ENCODE measurements at regions not wholly inside any gene's neighbourhood (a gene's known extent, or its start where the extent isn't known, plus 50 kb on each side); places are given as distances from the start of the nearest gene placed in this dataset.

DNA sequence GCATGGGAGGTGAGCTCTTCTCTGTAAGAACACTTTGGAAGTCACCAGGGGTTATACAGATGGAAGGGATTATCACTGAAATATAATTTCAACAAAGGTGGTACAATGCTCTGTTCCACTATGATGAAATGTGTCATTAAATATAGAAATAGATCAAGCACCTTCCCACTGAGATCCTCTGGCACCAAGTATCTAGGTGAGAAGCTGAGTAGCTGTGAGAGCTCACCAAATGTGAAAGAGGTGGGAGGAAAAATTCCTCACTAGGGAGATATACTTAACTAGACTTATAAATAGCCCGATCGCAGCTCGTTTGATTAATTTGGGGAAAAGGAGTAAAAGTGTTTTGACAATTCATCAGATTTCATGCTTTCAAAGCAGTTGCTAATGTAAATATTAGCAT, 247.6 kb downstream of the SMAD2 start:
- TF ChIP-seq, protein P1, sequence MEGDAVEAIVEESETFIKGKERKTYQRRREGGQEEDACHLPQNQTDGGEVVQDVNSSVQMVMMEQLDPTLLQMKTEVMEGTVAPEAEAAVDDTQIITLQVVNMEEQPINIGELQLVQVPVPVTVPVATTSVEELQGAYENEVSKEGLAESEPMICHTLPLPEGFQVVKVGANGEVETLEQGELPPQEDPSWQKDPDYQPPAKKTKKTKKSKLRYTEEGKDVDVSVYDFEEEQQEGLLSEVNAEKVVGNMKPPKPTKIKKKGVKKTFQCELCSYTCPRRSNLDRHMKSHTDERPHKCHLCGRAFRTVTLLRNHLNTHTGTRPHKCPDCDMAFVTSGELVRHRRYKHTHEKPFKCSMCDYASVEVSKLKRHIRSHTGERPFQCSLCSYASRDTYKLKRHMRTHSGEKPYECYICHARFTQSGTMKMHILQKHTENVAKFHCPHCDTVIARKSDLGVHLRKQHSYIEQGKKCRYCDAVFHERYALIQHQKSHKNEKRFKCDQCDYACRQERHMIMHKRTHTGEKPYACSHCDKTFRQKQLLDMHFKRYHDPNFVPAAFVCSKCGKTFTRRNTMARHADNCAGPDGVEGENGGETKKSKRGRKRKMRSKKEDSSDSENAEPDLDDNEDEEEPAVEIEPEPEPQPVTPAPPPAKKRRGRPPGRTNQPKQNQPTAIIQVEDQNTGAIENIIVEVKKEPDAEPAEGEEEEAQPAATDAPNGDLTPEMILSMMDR (IDR thresholded peaks at IDR 0.05; ENCODE audit: control insufficient read depth, extremely low read depth, insufficient read depth) = no peak
- H3K4me3 ChIP-seq (ENCODE audit: low read depth, low read length) = no peak overlapping the region
- DNase-seq (ENCODE audit: low read depth) = no peak

DNA sequence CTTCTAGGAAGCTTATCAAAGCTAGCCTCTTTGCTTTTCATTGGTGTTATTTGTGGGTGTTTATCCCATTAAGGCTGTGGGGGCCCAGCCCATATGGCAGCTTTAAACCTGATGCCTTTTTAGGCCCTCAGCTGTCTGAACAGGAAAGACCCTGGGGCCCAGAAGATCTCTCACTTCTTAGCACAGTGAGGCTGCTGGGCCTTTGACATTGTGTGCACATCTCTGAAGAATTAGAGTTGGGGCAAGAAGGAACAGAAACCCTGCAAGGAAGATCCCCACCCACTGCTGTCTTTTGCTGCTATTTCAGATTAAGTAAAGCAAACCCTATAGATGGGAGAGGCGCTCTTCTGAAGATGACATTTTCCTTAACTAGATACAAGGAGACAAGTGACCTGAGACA, 250.0 kb downstream of the SMAD2 start:
- DNase-seq (ENCODE audit: low read depth) = no peak
- no peak overlapping the region for H3K4me3 ChIP-seq (ENCODE audit: low read depth, low read length)
- TF ChIP-seq, protein P1 (IDR thresholded peaks at IDR 0.05; ENCODE audit: control insufficient read depth, extremely low read depth, insufficient read depth) = no peak

DNA sequence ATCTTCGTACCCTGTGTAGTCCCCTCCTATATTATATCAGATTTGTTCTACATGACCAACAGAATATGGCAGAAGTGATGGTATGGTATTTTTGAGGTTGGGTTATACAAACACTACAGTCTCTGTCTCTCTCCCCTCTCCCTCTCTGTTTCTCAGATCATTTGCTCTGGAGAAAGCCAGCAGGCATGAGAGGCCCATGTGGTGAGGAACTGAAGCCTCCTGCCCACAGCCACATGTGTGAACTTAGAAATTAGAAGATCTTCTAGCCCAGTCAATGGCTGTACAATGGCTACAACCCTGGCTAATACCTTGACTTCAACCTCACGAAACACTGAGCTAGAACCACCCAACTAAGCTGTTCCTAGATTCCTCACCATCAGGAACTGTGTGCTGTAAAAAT, 250.6 kb downstream of the SMAD2 start:
- no peak overlapping the region for H3K4me3 ChIP-seq (ENCODE audit: low read depth, low read length)
- DNase-seq (ENCODE audit: low read depth) = no peak
- TF ChIP-seq, protein P1 (IDR thresholded peaks at IDR 0.05; ENCODE audit: control insufficient read depth, extremely low read depth, insufficient read depth) = no peak

DNA sequence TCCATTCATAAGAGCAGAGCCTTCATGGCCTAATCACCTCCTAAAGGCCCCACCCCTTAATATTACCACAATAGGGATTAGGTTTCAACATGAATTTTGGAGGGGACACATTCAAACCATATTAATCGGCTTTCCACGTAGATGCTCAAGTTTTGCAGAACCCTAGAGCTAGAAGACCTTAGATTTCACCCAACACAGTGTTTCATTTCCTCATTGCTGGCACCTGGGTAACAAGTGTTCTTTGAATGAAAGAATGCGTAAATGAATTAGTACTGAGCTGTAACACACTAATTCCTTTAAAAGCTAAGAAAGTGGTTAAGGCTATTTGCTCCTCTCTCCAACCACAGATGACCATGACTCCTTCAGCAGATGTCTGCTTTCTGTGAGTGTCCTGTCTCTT, 252.5 kb downstream of the SMAD2 start:
- DNase-seq (ENCODE audit: low read depth) = no peak
- no peak overlapping the region for H3K4me3 ChIP-seq (ENCODE audit: low read depth, low read length)
- TF ChIP-seq, protein P1 (IDR thresholded peaks at IDR 0.05; ENCODE audit: control insufficient read depth, extremely low read depth, insufficient read depth) = no peak

DNA sequence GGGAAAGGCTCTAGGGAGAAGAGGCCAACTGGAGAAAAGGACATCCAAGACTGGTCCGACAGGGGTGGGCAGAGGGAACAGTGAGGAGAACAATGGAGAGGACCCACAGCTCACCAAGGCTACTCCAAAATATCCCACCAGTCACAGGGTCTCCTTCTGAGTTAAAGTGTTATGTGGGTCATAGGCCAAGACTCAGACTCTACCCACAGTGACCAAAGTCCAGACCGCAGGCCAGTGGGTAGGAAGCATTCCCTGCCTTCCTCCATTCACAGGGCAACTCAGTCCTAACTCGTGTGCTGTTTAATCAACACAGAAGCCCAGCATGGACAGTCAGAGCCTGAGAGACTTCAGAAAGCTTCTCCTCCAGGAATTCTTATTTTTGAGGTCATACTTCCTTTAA, 260.6 kb downstream of the SMAD2 start:
- TF ChIP-seq, protein P1 (IDR thresholded peaks at IDR 0.05; ENCODE audit: control insufficient read depth, extremely low read depth, insufficient read depth) = no peak
- no peak overlapping the region for H3K4me3 ChIP-seq (ENCODE audit: low read depth, low read length)
- DNase-seq (ENCODE audit: low read depth) = no peak

DNA sequence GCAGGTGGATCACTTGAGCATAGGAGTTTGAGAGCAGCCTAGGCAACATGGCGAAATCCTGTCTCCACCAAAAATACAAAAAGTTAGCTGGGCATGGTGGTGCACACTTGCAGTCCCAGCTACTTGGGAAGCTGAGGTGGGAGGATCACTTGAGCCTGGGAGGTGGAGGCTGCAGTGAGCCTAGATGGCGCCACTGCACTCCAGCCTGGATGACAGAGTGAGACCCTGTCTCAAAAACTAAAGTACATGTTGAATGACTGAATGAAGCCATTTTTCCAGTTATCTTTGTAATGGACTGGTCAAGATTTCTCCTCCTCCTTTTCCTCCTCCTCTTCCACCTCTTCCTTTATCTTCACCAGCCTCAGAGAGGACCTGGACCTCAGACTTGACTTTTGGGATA, 272.0 kb downstream of the SMAD2 start:
- DNase-seq (ENCODE audit: low read depth) = no peak
- TF ChIP-seq, protein P1 (IDR thresholded peaks at IDR 0.05; ENCODE audit: control insufficient read depth, extremely low read depth, insufficient read depth) = no peak
- no peak overlapping the region for H3K4me3 ChIP-seq (ENCODE audit: low read depth, low read length)

DNA sequence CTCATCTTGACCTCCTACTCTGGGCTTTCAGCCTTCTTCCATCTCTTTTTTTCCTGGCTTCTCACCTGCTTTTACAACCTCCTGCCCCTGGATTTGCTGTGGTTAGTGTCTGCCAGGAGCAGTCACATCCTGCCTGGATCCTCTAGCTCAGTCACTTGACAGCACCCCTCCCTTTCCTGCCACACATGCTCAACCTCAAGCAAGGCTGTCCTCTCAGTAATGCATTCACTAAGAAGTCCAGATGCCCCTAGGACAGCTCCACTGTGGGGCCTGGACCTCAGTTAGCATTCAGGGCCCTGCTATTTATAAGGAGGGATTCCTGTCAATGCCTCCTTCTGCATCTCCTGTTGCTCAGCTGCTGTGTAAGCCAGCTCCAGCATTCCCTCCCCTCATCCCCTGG, 275.5 kb downstream of the SMAD2 start:
- TF ChIP-seq, protein P1 (IDR thresholded peaks at IDR 0.05; ENCODE audit: control insufficient read depth, extremely low read depth, insufficient read depth) = no peak
- DNase-seq (ENCODE audit: low read depth) = no peak
- no peak overlapping the region for H3K4me3 ChIP-seq (ENCODE audit: low read depth, low read length)

Measured in LNCaP clone FGC (cell line).